IPS-20b (cell line): ENCODE measurements at regions not wholly inside any gene's neighbourhood (a gene's known extent, or its start where the extent isn't known, plus 50 kb on each side); places are given as distances from the start of the nearest gene placed in this dataset.

ENCODE experiments used
- H3K27ac ChIP-seq: one replicate; pipeline ENCODE4 v1.5.1; 2013; ENCODE audit warnings: low read length
- H3K27me3 ChIP-seq: 2 replicates; pipeline ENCODE4 v1.6.1; 2013; ENCODE audit warnings: mild to moderate bottlenecking, low read length, inconsistent platforms; ENCODE audit not compliant: insufficient read depth
- H3K36me3 ChIP-seq: 2 replicates; pipeline ENCODE4 v1.6.1; 2013; ENCODE audit warnings: low read depth, mild to moderate bottlenecking, inconsistent platforms, low read length, moderate library complexity; ENCODE audit not compliant: insufficient read depth
- H3K4me1 ChIP-seq: 2 replicates; pipeline ENCODE4 v1.6.1; 2013; ENCODE audit warnings: mild to moderate bottlenecking, control low read depth, inconsistent platforms, low read length, moderate library complexity; ENCODE audit not compliant: insufficient read depth
- H3K4me3 ChIP-seq: 2 replicates; pipeline ENCODE4 v1.5.1; 2013; ENCODE audit warnings: mild to moderate bottlenecking, low read length, inconsistent platforms
- H3K9ac ChIP-seq: 2 replicates; pipeline ENCODE4 v1.6.1; 2013; ENCODE audit warnings: low read depth, mild to moderate bottlenecking, inconsistent platforms, low read length, moderate library complexity
- H3K9me3 ChIP-seq: 2 replicates; pipeline ENCODE4 v1.6.1; 2013; ENCODE audit warnings: mild to moderate bottlenecking, low read depth, low read length, inconsistent platforms; ENCODE audit not compliant: insufficient read depth

DNA sequence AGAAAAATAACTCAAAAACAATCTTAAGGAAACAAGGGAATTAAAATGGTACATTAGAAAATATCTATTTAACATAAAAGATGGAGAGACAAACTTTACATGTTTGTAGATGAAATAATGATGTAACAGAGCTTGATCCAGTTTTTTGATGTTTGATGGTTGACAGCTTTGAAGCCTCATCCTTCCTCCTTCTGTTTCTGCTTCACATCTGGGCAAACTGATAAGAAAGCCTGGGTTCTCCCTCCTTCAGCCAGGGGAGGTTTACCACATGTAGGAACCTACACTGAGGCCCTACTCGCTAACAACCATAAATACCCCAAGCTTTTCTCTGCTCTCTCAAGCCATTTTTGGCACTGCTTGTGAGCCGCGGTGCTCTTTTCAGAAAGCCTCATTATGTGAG is 82.8 kb upstream of the ZNF32 start:
- no peak overlapping the region for H3K27ac ChIP-seq
- no peak overlapping the region for H3K9ac ChIP-seq
- no peaks in the 10 kb centered on the region for H3K4me1 ChIP-seq
- H3K9me3 ChIP-seq = peaks cover 8% of the 10 kb centered on the region; the same call in 1 of the 2 replicates
- H3K27me3 ChIP-seq = no peaks in the 10 kb centered on the region
- H3K4me3 ChIP-seq = no peak overlapping the region
- H3K36me3 ChIP-seq = no peaks in the 10 kb centered on the region

DNA sequence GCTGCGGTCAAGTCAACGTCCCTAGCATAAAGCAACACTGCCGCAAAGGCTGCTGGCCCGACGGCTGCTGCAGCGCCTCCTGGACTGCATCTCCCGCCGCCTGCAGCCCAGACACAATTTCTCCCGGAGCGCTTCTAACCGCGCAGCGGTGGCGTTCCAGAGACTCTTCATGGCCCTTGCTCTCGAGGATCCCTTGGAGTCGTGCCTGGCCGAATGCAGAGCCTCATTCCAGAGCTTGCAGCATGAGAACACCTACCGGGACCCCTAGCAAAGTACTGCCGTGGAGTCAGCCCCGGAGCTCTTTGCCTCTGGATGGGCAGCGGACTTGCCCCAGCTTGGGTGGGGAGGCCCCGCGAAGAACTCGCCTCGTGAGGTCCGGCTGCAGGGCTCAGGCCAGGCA is 79.7 kb upstream of the ZNF32 start:
- H3K36me3 ChIP-seq = no peaks in the 10 kb centered on the region
- no peaks in the 10 kb centered on the region for H3K27me3 ChIP-seq
- no peak overlapping the region for H3K27ac ChIP-seq
- no peaks in the 10 kb centered on the region for H3K4me1 ChIP-seq
- H3K4me3 ChIP-seq = no peak overlapping the region
- peaks cover 21% of the 10 kb centered on the region; the same call in 1 of the 2 replicates for H3K9me3 ChIP-seq
- H3K9ac ChIP-seq = no peak overlapping the region

DNA sequence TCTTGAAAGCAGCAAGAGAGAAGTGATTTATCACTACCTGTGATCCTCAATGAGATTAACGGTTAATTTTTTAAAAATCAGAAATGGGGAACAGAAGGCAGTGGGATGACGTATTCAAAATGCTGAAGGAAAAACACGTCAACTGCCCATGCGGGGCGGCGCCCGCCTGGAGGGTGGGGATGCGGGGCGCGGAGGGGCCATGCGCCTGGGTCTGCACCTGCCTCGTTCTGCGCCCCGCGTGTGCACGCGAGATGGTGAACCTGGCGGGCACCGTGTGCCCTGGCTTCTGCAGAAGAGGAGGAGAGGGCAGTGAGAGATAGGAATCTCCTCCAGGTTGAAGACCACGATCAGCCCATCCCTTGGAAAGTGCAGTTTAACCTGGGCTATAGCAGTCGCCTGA is 79.3 kb upstream of the ZNF32 start:
- H3K27me3 ChIP-seq = no peaks in the 10 kb centered on the region
- H3K4me3 ChIP-seq = no peak overlapping the region
- H3K4me1 ChIP-seq = no peaks in the 10 kb centered on the region
- peaks cover 21% of the 10 kb centered on the region; the same call in 1 of the 2 replicates for H3K9me3 ChIP-seq
- H3K36me3 ChIP-seq = no peaks in the 10 kb centered on the region
- H3K9ac ChIP-seq = no peak overlapping the region
- no peak overlapping the region for H3K27ac ChIP-seq

DNA sequence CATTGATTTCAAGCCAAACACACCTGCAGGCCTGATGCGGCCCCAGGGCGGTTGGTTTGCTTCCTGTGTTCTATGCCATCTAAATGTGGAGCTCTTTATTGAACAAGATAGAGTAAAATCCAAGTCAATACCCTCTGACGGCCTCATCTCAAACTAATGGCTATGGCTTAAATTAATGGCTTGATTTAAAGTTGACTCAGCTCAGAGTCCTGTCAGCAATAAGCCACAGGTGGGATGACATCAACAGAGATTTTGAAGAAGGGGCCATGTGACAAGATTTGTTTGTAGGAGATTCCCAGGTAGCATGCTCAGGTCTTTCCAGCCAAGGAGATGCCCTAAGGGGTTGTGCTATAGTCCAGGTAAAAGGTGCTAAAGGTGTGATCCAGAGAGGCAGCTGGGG is 66.7 kb upstream of the ZNF32 start:
- Histone ChIP-seq H3K9me3 (peaks cover 7% of the 10 kb centered on the region; the same call in 1 of the 2 replicates), H3K9ac (no peak overlapping the region), H3K36me3 (no peaks in the 10 kb centered on the region)

DNA sequence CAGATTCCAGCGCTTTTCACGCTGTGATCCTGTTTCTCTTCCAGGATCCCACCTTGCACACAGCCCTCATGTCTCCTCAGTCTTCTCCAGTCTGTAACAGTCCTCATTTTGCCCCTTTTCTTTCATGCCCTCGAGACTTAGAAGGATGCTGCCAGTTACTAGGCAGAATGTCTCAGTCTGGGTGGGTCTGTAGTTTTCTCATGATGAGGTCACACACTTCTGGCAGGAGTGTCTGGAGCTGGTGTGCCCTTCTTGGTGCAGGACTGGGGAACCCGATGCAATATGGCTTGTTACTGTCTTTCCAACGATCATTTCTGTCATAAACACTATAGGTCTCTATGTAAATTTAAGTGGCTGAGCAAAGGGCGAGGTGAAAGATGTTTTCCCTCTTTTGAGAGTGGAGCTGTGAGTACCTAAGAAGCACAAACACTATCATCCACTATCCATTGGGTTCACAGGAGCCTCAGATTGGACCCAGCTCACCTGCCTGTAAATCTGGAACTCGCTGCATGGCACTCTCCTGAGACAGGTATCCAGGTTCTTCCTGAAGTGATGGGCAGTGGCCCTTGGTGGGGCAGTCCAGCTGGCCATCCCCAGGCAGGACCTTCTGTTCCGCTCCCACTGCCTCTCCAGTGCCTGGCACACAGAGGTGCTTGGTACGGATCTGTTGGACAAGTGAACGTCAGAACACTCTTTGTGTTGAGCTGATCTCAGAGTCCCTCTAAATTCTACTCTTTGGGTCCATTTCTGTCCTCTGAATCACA is 64.3 kb upstream of the ZNF32 start:
- Histone ChIP-seq H3K27me3 (no peaks in the 10 kb centered on the region; the same call in 1 of the 2 replicates), H3K4me1 (no peaks in the 10 kb centered on the region), H3K4me3 (no peak overlapping the region), H3K27ac (no peak overlapping the region), H3K9me3 (peaks cover 7% of the 10 kb centered on the region; the same call in 1 of the 2 replicates), H3K9ac (no peak overlapping the region), H3K36me3 (no peaks in the 10 kb centered on the region)

More for the DNA sequence above, 66.7 kb upstream of the ZNF32 start:
- Histone ChIP-seq H3K27ac (no peak overlapping the region), H3K4me1 (no peaks in the 10 kb centered on the region), H3K4me3 (no peak overlapping the region), H3K27me3 (no peaks in the 10 kb centered on the region; the same call in 1 of the 2 replicates)

DNA sequence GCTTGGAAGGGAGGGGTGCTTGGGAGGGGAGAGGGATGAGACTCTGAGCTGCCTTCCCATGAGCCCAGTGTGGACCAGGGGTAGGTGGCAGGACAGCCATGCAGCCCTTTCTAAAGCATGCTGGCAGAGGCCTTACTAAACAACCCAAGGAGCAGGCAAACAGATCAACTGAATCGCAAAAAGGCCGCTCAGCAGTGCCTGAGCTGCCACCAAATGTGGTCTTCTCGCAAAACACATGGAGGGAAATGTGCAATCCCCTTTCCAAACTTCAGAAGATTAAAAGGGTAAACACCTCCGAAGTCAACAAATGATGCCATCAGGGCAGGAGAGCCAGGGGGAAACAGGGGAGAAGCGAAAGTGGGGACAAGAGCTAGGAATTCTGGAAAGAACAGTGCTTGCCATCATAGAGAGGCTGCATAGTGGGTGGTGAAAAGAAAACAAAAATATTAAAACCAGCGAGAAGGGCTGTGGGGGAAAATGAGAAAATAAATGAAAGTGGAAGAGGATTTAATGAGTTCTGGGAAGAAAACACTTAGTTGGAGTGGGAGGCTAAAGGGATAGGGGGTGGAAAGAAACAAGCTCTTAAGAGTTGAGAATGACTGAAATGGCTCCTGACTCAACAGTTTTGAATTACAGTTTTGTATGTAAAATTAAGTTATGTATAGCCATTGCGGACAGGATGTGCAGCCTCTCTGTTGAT is 62.2 kb upstream of the ZNF32 start:
- Histone ChIP-seq H3K4me3 (no peak overlapping the region), H3K9ac (no peak overlapping the region), H3K9me3 (no peaks in the 10 kb centered on the region), H3K27me3 (no peaks in the 10 kb centered on the region; the same call in 1 of the 2 replicates), H3K4me1 (no peaks in the 10 kb centered on the region), H3K36me3 (no peaks in the 10 kb centered on the region), H3K27ac (no peak overlapping the region)

DNA sequence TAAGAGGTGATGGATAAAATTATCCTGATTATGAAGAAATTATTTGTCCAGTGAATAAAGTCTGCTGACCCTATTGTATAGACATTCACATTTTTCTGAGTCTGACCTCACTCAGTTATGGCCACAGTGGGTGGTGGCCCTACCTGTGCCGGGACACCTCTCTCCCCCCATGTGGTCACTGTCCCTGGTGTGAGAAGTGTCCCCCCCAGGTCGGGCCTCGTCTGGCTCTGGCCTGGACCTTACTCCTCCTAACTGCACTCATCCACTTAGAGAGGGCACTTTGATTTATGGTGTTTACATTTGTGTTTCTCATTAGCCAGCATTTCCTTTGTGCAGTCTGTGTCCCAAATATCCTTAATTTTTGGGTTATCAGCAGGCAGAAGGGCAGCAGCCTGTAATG is 59.6 kb upstream of the ZNF32 start:
- Histone ChIP-seq H3K4me1 (no peaks in the 10 kb centered on the region), H3K36me3 (no peaks in the 10 kb centered on the region), H3K9ac (no peak overlapping the region), H3K4me3 (no peak overlapping the region), H3K27me3 (no peaks in the 10 kb centered on the region; the same call in 1 of the 2 replicates), H3K9me3 (no peaks in the 10 kb centered on the region), H3K27ac (no peak overlapping the region)

DNA sequence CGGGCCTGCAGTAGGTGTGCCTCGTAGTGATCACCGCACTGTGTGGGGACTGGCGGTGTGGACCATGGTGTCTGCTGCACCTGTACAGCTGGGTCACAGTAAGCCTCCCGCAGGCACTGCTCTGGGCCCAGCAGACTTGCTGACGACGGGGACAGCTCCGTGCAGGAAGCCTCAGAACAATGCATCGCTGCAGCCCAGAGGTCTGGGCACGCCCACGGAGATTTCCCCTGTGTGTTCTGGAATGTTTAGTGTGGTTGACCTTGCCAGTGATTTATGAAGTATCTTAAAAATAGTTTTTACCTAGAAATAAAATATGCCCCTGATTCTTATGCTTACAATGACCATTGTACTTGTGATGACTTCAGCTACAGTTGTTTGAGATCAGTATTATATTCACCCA is 59.1 kb upstream of the ZNF32 start:
- no peaks in the 10 kb centered on the region for H3K4me1 ChIP-seq
- H3K4me3 ChIP-seq = no peak overlapping the region
- no peaks in the 10 kb centered on the region for H3K36me3 ChIP-seq
- H3K27ac ChIP-seq = no peak overlapping the region
- no peak overlapping the region for H3K9ac ChIP-seq
- no peaks in the 10 kb centered on the region for H3K9me3 ChIP-seq
- no peaks in the 10 kb centered on the region; the same call in 1 of the 2 replicates for H3K27me3 ChIP-seq

DNA sequence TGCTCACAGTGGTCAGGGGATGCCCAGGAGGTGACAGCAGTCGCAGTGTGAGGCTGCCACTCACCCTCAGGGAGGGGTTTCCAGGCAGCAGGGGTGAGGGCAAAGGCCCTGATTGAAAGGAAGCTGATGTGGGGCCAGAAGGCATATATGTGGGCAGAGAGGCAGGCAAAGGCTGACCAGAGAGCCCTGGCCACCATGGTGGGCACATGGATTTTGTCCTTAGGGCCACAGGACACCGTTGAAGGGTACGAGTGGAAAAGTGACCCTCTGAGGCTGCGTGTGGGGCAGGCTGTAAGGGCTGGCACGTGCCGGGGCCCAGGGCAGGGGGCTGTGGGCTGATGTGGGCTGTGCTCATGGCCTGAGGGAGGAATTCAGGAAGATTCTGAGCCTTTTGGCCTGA is 57.5 kb upstream of the ZNF32 start:
- Histone ChIP-seq H3K27ac (no peak overlapping the region), H3K4me3 (no peak overlapping the region), H3K9ac (no peak overlapping the region), H3K27me3 (no peaks in the 10 kb centered on the region; the same call in 1 of the 2 replicates), H3K36me3 (no peaks in the 10 kb centered on the region), H3K9me3 (no peaks in the 10 kb centered on the region), H3K4me1 (no peaks in the 10 kb centered on the region)

DNA sequence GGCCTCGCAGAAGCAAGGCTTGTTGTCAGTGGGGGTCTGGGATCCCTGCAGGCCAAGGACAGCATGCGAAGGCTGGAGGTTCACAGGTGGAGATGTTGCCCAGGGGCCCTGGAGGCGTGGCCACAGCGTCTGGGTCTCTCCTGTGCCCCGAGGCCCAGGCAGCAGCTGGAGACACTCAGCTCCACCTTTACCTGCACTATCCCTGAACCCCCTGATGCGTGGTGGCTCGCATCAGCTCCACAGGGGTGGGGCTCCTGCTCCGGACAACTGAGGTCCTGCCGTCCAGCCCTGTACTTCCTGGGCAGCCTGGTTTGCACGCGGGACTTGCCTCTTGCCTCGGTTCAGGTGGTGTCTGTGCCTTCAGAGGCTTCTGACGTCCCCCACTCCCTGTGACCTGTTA is 54.6 kb upstream of the ZNF32 start:
- no peaks in the 10 kb centered on the region for H3K27me3 ChIP-seq
- H3K27ac ChIP-seq = no peak overlapping the region
- H3K4me3 ChIP-seq = no peak overlapping the region
- H3K4me1 ChIP-seq = no peaks in the 10 kb centered on the region
- H3K36me3 ChIP-seq = no peaks in the 10 kb centered on the region
- H3K9ac ChIP-seq = no peak overlapping the region
- H3K9me3 ChIP-seq = no peaks in the 10 kb centered on the region

DNA sequence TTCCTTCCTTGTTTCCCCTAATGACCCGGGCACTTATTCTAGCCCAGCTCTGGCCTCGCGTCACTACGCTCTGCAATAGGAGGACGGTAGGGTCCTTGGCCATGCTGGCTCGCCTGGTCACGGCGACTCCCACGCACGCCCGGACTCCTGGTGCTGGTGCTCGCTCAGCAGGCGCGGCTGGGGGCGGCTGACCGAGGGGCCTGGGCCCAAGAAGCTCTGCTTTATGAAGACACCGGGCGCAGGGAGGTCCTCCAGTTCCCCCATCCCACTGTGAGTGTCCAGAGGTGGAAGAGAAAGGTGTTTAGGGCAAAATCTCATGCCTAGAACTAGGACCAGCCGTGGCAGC is 54.2 kb upstream of the ZNF32 start:
- no peaks in the 10 kb centered on the region for H3K9me3 ChIP-seq
- no peak overlapping the region for H3K27ac ChIP-seq
- no peaks in the 10 kb centered on the region for H3K4me1 ChIP-seq
- H3K4me3 ChIP-seq = no peak overlapping the region
- no peaks in the 10 kb centered on the region for H3K36me3 ChIP-seq
- no peak overlapping the region for H3K9ac ChIP-seq
- H3K27me3 ChIP-seq = no peaks in the 10 kb centered on the region
